Testis (tissue), 2 donors: ENCODE measurements at regions not wholly inside any gene's neighbourhood (a gene's known extent, or its start where the extent isn't known, plus 50 kb on each side); places are given as distances from the start of the nearest gene placed in this dataset.

Experiments used
- DNase-seq: peaks from one replicate; pipeline ENCODE4 v3.0.0-alpha.2; 2019
- H3K27ac ChIP-seq, 2 donors: fragments of 200-600 bp; sonication (generic); one replicate each; pipeline ENCODE4 v1.5.1; 2019
- H3K27me3 ChIP-seq: fragments of 200-600 bp; sonication (generic); one replicate; pipeline ENCODE4 v1.5.1; 2019
- H3K36me3 ChIP-seq: fragments of 200-600 bp; sonication (generic); one replicate; pipeline ENCODE4 v1.5.1; 2017; ENCODE audit warnings: low read depth; ENCODE audit errors: missing control alignments
- H3K4me1 ChIP-seq: fragments of 200-600 bp; sonication (generic); one replicate; pipeline ENCODE4 v1.5.1; 2019
- H3K4me3 ChIP-seq, 2 donors: fragments of 200-600 bp; sonication (generic); one replicate each; pipeline ENCODE4 v1.5.1; 2017 to 2019
- H3K9me3 ChIP-seq: fragments of 200-600 bp; sonication (generic); one replicate; pipeline ENCODE4 v1.5.1; 2017
- CTCF ChIP-seq, 3 experiments: fragments of 450-650 bp in 2 of 3; fragments of 200-600 bp in 1 of 3; sonication (generic) in 1 of 3; IDR thresholded peaks; one replicate each; pipeline ENCODE4 v1.5.1; 2016 to 2019; ENCODE audit warnings: antibody characterized with exemption in 3 of 3, mild to moderate bottlenecking in 2 of 3, moderate library complexity in 1 of 3
- POLR2A ChIP-seq: fragments of 450-650 bp; IDR thresholded peaks from one replicate; pipeline ENCODE4 v1.6.1; 2017; ENCODE audit warnings: antibody characterized with exemption, mild to moderate bottlenecking, moderate library complexity
- WGBS, 2 donors: methylation state at CpG; one replicate each; pipeline ENCODE4 v1.1.5; 2018; 5-methylcytosine and 5-hydroxymethylcytosine counted together
- intact Hi-C: fragments of 100-400 bp; cut with DNase I; formaldehyde crosslinking; loops from one replicate; pipeline ENCODE4 v1.15.1; 2023; ENCODE audit warnings: low total_unique reads

- no peaks in the 10 kb centered on the region for H3K27me3 ChIP-seq
- H3K4me1 ChIP-seq = no peaks in the 10 kb centered on the region
- 64 to 65% methylated on average over 7 of the region's 7 CpGs for WGBS, 2 donors
- TF ChIP-seq CTCF (IDR thresholded peaks at IDR 0.05) (no peak), POLR2A (no peak)
- no peak overlapping the region for H3K4me3 ChIP-seq
- H3K27ac ChIP-seq = no peak overlapping the region
- H3K9me3 ChIP-seq = no peaks in the 10 kb centered on the region
- intact Hi-C loops = no loop called here
- peak; percentile 42 for DNase-seq
- H3K36me3 ChIP-seq = no peaks in the 10 kb centered on the region
Measured at GRCh38 chr4:159766241-159766640, 663.4 kb downstream of the RAPGEF2 start.

GRCh38 chr4:159767406-159767805, 664.5 kb downstream of the RAPGEF2 start:
- no peak for DNase-seq
- no peaks in the 10 kb centered on the region for H3K36me3 ChIP-seq
- no peaks in the 10 kb centered on the region for H3K9me3 ChIP-seq
- no peak for TF ChIP-seq CTCF (IDR thresholded peaks at IDR 0.05)
- TF ChIP-seq POLR2A = no peak
- H3K27me3 ChIP-seq = no peaks in the 10 kb centered on the region
- H3K4me1 ChIP-seq = no peaks in the 10 kb centered on the region
- no peak overlapping the region for H3K27ac ChIP-seq
- intact Hi-C loops = no loop called here
- no peak overlapping the region for H3K4me3 ChIP-seq

GRCh38 chr4:159768016-159768415, 665.1 kb downstream of the RAPGEF2 start:
- intact Hi-C loops = no loop called here
- H3K4me1 ChIP-seq = no peaks in the 10 kb centered on the region
- no peaks in the 10 kb centered on the region for H3K9me3 ChIP-seq
- DNase-seq = no peak
- no peaks in the 10 kb centered on the region for H3K36me3 ChIP-seq
- no peak overlapping the region for H3K27ac ChIP-seq
- no peak for TF ChIP-seq POLR2A
- TF ChIP-seq CTCF (IDR thresholded peaks at IDR 0.05) = no peak
- H3K4me3 ChIP-seq = no peak overlapping the region
- H3K27me3 ChIP-seq = no peaks in the 10 kb centered on the region

GRCh38 chr4:159770401-159770800, 667.5 kb downstream of the RAPGEF2 start:
- WGBS, 2 donors = 32 to 47% methylated on average over 1 of the region's 1 CpG
- no peaks in the 10 kb centered on the region for H3K27me3 ChIP-seq
- no peaks in the 10 kb centered on the region for H3K4me1 ChIP-seq
- no peak overlapping the region for H3K4me3 ChIP-seq
- DNase-seq = no peak
- TF ChIP-seq POLR2A = no peak
- TF ChIP-seq CTCF (IDR thresholded peaks at IDR 0.05) = no peak
- no peak overlapping the region for H3K27ac ChIP-seq
- H3K36me3 ChIP-seq = no peaks in the 10 kb centered on the region
- no peaks in the 10 kb centered on the region for H3K9me3 ChIP-seq
- intact Hi-C loops = no loop called here

- TF ChIP-seq CTCF (IDR thresholded peaks at IDR 0.05) (no peak), POLR2A (no peak)
- no peaks in the 10 kb centered on the region for H3K36me3 ChIP-seq
- no peaks in the 10 kb centered on the region for H3K27me3 ChIP-seq
- H3K9me3 ChIP-seq = no peaks in the 10 kb centered on the region
- 58 to 62% methylated on average over 3 of the region's 3 CpGs for WGBS, 2 donors
- no peaks in the 10 kb centered on the region for H3K4me1 ChIP-seq
- no peak for DNase-seq
- intact Hi-C loops = no loop called here
- no peak overlapping the region for H3K27ac ChIP-seq
- H3K4me3 ChIP-seq = no peak overlapping the region
Measured at GRCh38 chr4:159770969-159771368, 668.1 kb downstream of the RAPGEF2 start.
